Lower leg skin (tissue), 3 donors: ENCODE measurements at regions not wholly inside any gene's neighbourhood (a gene's known extent, or its start where the extent isn't known, plus 50 kb on each side); places are given as distances from the start of the nearest gene placed in this dataset.

Experiments used
- CTCF ChIP-seq, 3 donors: fragments of 450-650 bp; IDR thresholded peaks; one replicate each; pipeline ENCODE4 v1.5.1; 2016; ENCODE audit warnings: antibody characterized with exemption in 3 of 3, mild to moderate bottlenecking in 3 of 3, moderate library complexity in 2 of 3
- POLR2A ChIP-seq, 2 donors: fragments of 450-650 bp; IDR thresholded peaks; one replicate each; pipeline ENCODE4 v1.6.1; 2016 to 2017; ENCODE audit warnings: antibody characterized with exemption in 2 of 2, mild to moderate bottlenecking in 1 of 2, moderate library complexity in 1 of 2

- TF ChIP-seq POLR2A (IDR thresholded peaks at IDR 0.05): no peak
- TF ChIP-seq CTCF (IDR thresholded peaks at IDR 0.05): no peak
Observed at GRCh38 chr6:57822896-57823358, 505.5 kb downstream of the PRIM2 start.
